Gastrocnemius medialis (tissue), 4 donors: ENCODE measurements at regions not wholly inside any gene's neighbourhood (a gene's known extent, or its start where the extent isn't known, plus 50 kb on each side); places are given as distances from the start of the nearest gene placed in this dataset.
"Not testable (repeated sequence)": the region's sequence is repeated elsewhere in the genome, so short reads cannot be mapped to it uniquely, and the experiment has no call there.

Experiments
- POLR2A ChIP-seq, 2 donors: fragments of 450-650 bp; IDR thresholded peaks; one replicate each; pipeline ENCODE4 v1.6.1; 2017; ENCODE audit warnings: antibody characterized with exemption in 2 of 2, mild to moderate bottlenecking in 2 of 2, moderate library complexity in 2 of 2
- TF ChIP-seq, protein P1 (sequence below), 5 experiments: fragments of 450-650 bp in 3 of 5; fragments of 200-600 bp in 2 of 5; sonication (generic) in 2 of 5; IDR thresholded peaks in 4 of 5; conservative IDR thresholded peaks in 1 of 5; 1 replicate in 4 of 5; 2 replicates in 1 of 5; pipeline ENCODE4 v1.5.1; 2016 to 2019; ENCODE audit warnings: antibody characterized with exemption in 5 of 5, mild to moderate bottlenecking in 3 of 5, moderate library complexity in 3 of 5

DNA sequence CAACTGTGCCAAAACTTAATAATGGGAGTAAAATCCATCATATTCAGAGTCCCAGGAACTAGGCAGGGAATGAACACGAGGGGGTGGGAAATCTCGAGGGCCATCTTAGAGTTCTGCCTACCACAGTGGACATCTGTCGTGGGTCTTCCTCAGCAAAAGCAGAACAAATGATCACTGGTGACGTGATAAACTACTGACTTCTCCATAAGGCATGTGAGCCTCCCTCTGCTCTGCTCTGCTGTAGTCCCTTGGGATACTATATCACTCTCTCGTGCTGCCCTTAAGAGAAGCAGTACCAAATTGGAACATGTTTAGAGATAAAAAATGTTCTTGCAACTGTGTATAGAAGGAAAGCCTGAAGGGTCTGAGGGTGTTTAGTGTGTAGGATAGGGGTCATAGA lies 180.5 kb downstream of the SPDYE17 start:
- TF ChIP-seq, protein P1, sequence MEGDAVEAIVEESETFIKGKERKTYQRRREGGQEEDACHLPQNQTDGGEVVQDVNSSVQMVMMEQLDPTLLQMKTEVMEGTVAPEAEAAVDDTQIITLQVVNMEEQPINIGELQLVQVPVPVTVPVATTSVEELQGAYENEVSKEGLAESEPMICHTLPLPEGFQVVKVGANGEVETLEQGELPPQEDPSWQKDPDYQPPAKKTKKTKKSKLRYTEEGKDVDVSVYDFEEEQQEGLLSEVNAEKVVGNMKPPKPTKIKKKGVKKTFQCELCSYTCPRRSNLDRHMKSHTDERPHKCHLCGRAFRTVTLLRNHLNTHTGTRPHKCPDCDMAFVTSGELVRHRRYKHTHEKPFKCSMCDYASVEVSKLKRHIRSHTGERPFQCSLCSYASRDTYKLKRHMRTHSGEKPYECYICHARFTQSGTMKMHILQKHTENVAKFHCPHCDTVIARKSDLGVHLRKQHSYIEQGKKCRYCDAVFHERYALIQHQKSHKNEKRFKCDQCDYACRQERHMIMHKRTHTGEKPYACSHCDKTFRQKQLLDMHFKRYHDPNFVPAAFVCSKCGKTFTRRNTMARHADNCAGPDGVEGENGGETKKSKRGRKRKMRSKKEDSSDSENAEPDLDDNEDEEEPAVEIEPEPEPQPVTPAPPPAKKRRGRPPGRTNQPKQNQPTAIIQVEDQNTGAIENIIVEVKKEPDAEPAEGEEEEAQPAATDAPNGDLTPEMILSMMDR (IDR thresholded peaks at IDR 0.05 in 4 of 5, conservative IDR thresholded peaks at IDR 0.05 in 1 of 5): not testable (repeated sequence)
- TF ChIP-seq POLR2A (IDR thresholded peaks at IDR 0.05): not testable (repeated sequence)
